MM.1S (cell line): ENCODE measurements at regions not wholly inside any gene's neighbourhood (a gene's known extent, or its start where the extent isn't known, plus 50 kb on each side); places are given as distances from the start of the nearest gene placed in this dataset.

ENCODE experiments used
- DNase-seq: peaks from one replicate; pipeline ENCODE4 v3.0.0-alpha.2; 2015
- H2AFZ ChIP-seq: fragments of 300-600 bp; sonication (generic); 2 replicates; pipeline ENCODE4 v1.6.0; 2016; ENCODE audit warnings: antibody characterized with exemption, low read length
- H3F3A ChIP-seq: fragments of 300-600 bp; sonication (generic); 2 replicates; pipeline ENCODE4 v1.6.1; 2016; ENCODE audit warnings: mild to moderate bottlenecking, antibody characterized with exemption, low read length, moderate library complexity, mixed read lengths; ENCODE audit not compliant: insufficient read depth
- H3K27ac ChIP-seq: fragments of 300-600 bp; sonication (generic); 2 replicates; pipeline ENCODE4 v1.5.1; 2016; ENCODE audit warnings: mild to moderate bottlenecking, low read length
- H3K27me3 ChIP-seq: fragments of 300-600 bp; sonication (generic); replicated peaks from 2 replicates; pipeline ENCODE4 v1.6.0; 2016; ENCODE audit warnings: low read length; ENCODE audit not compliant: insufficient read depth
- H3K36me3 ChIP-seq: fragments of 300-600 bp; sonication (generic); replicated peaks from 2 replicates; pipeline ENCODE4 v1.6.1; 2016; ENCODE audit warnings: mild to moderate bottlenecking, low read length, mixed read lengths; ENCODE audit not compliant: insufficient read depth
- H3K4me1 ChIP-seq: fragments of 300-600 bp; sonication (generic); 2 replicates; pipeline ENCODE4 v1.6.1; 2016; ENCODE audit warnings: low read length, mixed read lengths
- H3K4me2 ChIP-seq: fragments of 300-600 bp; sonication (generic); 2 replicates; pipeline ENCODE4 v1.6.0; 2016; ENCODE audit warnings: low read depth, low read length
- H3K4me3 ChIP-seq: fragments of 300-600 bp; sonication (generic); 2 replicates; pipeline ENCODE4 v1.5.1; 2016; ENCODE audit warnings: low read length, mixed read lengths
- H3K79me2 ChIP-seq: fragments of 300-600 bp; sonication (generic); 2 replicates; pipeline ENCODE4 v1.6.1; 2016; ENCODE audit warnings: mixed run types, low read length, mixed read lengths
- H3K9ac ChIP-seq: fragments of 300-600 bp; sonication (generic); 2 replicates; pipeline ENCODE4 v1.6.1; 2016; ENCODE audit warnings: low read length, mixed read lengths
- H3K9me2 ChIP-seq: fragments of 300-600 bp; sonication (generic); replicated peaks from 2 replicates; pipeline ENCODE4 v1.6.1; 2016; ENCODE audit warnings: mild to moderate bottlenecking, low read length, mixed read lengths; ENCODE audit not compliant: insufficient read depth
- H3K9me3 ChIP-seq: fragments of 300-600 bp; sonication (generic); replicated peaks from 2 replicates; pipeline ENCODE4 v1.6.1; 2016; ENCODE audit warnings: mild to moderate bottlenecking, low read length, mixed read lengths; ENCODE audit not compliant: insufficient read depth
- H4K20me1 ChIP-seq: fragments of 300-600 bp; sonication (generic); 2 replicates; pipeline ENCODE4 v1.6.1; 2016; ENCODE audit warnings: mild to moderate bottlenecking, low read length, moderate library complexity, mixed read lengths; ENCODE audit not compliant: insufficient read depth
- CTCF ChIP-seq: fragments of 300-600 bp; sonication (generic); IDR thresholded peaks from 2 replicates; pipeline ENCODE4 v1.5.1; 2016; ENCODE audit warnings: antibody characterized with exemption, low read length, mixed read lengths
- EZH2 ChIP-seq: fragments of 300-600 bp; sonication (generic); optimal IDR thresholded peaks from 2 replicates; pipeline ENCODE3; 2017; ENCODE audit warnings: low read depth, mild to moderate bottlenecking, antibody characterized with exemption, low read length, mixed read lengths
- EZH2phosphoT487 ChIP-seq: fragments of 300-600 bp; sonication (generic); IDR thresholded peaks from 2 replicates; pipeline ENCODE4 v1.6.1; 2018; ENCODE audit warnings: antibody characterized with exemption, low read length

- H3K4me3 ChIP-seq, result no peak overlapping the region
- no peaks in the 10 kb centered on the region for H3F3A ChIP-seq
- no peak for DNase-seq
- TF ChIP-seq CTCF (no peak), EZH2phosphoT487 (no peak), EZH2 (no peak)
- no peak overlapping the region for H3K27ac ChIP-seq
- H3K9me3 ChIP-seq, result no peaks in the 10 kb centered on the region
- H3K27me3 ChIP-seq, result no peaks in the 10 kb centered on the region
- no peaks in the 10 kb centered on the region for H4K20me1 ChIP-seq
- H3K4me1 ChIP-seq, result no peaks in the 10 kb centered on the region
- H3K4me2 ChIP-seq, result no peak overlapping the region
- no peaks in the 10 kb centered on the region for H3K36me3 ChIP-seq
- H2AFZ ChIP-seq, result no peak overlapping the region
- no peaks in the 10 kb centered on the region for H3K79me2 ChIP-seq
- H3K9ac ChIP-seq, result no peak overlapping the region
- no peaks in the 10 kb centered on the region for H3K9me2 ChIP-seq
Observed at GRCh38 chr2:223486751-223487150, 115.4 kb downstream of the SCG2 start.

- Histone ChIP-seq H3K4me3 (no peak overlapping the region), H4K20me1 (no peaks in the 10 kb centered on the region), H3K79me2 (no peaks in the 10 kb centered on the region), H3K9me2 (no peaks in the 10 kb centered on the region), H2AFZ (no peak overlapping the region), H3K36me3 (no peaks in the 10 kb centered on the region), H3K27ac (no peak overlapping the region), H3K27me3 (no peaks in the 10 kb centered on the region), H3K4me1 (no peaks in the 10 kb centered on the region), H3F3A (no peaks in the 10 kb centered on the region), H3K4me2 (no peak overlapping the region), H3K9ac (no peak overlapping the region), H3K9me3 (no peaks in the 10 kb centered on the region)
- no peak for DNase-seq
- TF ChIP-seq EZH2phosphoT487 (no peak), EZH2 (no peak), CTCF (no peak)
Observed at GRCh38 chr2:223487214-223487846, 114.8 kb downstream of the SCG2 start.

- TF ChIP-seq CTCF, result no peak
- no peak for TF ChIP-seq EZH2
- no peak for TF ChIP-seq EZH2phosphoT487
- H3K36me3 ChIP-seq, result no peaks in the 10 kb centered on the region
- DNase-seq, result no peak
- H3K9me3 ChIP-seq, result no peaks in the 10 kb centered on the region
- no peak overlapping the region for H3K4me2 ChIP-seq
- no peak overlapping the region for H3K4me3 ChIP-seq
- H3K9ac ChIP-seq, result no peak overlapping the region
- H3K27ac ChIP-seq, result no peak overlapping the region
- H4K20me1 ChIP-seq, result no peaks in the 10 kb centered on the region
- H2AFZ ChIP-seq, result no peak overlapping the region
- H3K79me2 ChIP-seq, result no peaks in the 10 kb centered on the region
- no peaks in the 10 kb centered on the region for H3K27me3 ChIP-seq
- no peaks in the 10 kb centered on the region for H3F3A ChIP-seq
- no peaks in the 10 kb centered on the region for H3K4me1 ChIP-seq
- no peaks in the 10 kb centered on the region for H3K9me2 ChIP-seq
Observed at GRCh38 chr2:223488814-223489213, 113.3 kb downstream of the SCG2 start.
